ENCODE measurements at regions not wholly inside any gene's neighbourhood (a gene's known extent, or its start where the extent isn't known, plus 50 kb on each side); places are given as distances from the start of the nearest gene placed in this dataset.

DNA sequence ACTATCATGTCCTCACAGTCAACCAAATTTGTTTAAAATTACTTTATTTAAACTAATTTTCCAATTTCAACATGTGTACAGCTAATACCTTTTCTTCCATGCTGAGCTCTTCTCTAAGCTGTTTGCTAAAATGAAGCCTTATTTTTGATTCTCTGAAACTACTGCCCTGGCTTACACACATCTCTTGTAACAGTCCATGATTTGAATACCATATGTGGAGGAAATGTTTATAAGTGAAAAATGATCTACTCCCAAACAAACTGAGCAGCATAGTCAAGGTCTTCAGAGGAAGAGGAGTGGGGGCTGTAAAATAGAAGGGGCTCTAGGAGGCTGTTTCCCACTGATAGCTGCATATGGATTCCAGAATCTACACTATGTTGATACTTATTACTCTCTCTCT lies 188.7 kb downstream of the ANKRD50 start:
- no peak overlapping the region for H3K9ac ChIP-seq (ENCODE audit: low read length in 3 of 3)
- H3K9me3 ChIP-seq (ENCODE audit: control insufficient read depth in 2 of 3, insufficient read depth in 1 of 3, low read length in 3 of 3), result no peaks in the 10 kb centered on the region
- FAIRE-seq (no peak), DNase-seq (no peak)
- no peak overlapping the region for H3K27ac ChIP-seq (ENCODE audit: low read depth in 2 of 2, low read length in 2 of 2)
- no peaks in the 10 kb centered on the region for H3K27me3 ChIP-seq (ENCODE audit: control insufficient read depth, insufficient read depth, low read length)
- no peak overlapping the region for H3K4me3 ChIP-seq (ENCODE audit: low read length in 3 of 3)
- H3K4me1 ChIP-seq (ENCODE audit: control insufficient read depth in 2 of 3, insufficient read depth in 2 of 3, low read depth in 1 of 3, low read length in 3 of 3), result no peaks in the 10 kb centered on the region
- TF ChIP-seq, protein P1, sequence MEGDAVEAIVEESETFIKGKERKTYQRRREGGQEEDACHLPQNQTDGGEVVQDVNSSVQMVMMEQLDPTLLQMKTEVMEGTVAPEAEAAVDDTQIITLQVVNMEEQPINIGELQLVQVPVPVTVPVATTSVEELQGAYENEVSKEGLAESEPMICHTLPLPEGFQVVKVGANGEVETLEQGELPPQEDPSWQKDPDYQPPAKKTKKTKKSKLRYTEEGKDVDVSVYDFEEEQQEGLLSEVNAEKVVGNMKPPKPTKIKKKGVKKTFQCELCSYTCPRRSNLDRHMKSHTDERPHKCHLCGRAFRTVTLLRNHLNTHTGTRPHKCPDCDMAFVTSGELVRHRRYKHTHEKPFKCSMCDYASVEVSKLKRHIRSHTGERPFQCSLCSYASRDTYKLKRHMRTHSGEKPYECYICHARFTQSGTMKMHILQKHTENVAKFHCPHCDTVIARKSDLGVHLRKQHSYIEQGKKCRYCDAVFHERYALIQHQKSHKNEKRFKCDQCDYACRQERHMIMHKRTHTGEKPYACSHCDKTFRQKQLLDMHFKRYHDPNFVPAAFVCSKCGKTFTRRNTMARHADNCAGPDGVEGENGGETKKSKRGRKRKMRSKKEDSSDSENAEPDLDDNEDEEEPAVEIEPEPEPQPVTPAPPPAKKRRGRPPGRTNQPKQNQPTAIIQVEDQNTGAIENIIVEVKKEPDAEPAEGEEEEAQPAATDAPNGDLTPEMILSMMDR (IDR thresholded peaks at IDR 0.05; ENCODE audit: borderline replicate concordance, extremely low read depth, insufficient read depth), result no peak
- no peaks in the 10 kb centered on the region for H3K36me3 ChIP-seq (ENCODE audit: control insufficient read depth in 2 of 3, insufficient read depth in 3 of 3, low read length in 3 of 3)
- intact Hi-C loops (cut with DNase I), result no loop called here

DNA sequence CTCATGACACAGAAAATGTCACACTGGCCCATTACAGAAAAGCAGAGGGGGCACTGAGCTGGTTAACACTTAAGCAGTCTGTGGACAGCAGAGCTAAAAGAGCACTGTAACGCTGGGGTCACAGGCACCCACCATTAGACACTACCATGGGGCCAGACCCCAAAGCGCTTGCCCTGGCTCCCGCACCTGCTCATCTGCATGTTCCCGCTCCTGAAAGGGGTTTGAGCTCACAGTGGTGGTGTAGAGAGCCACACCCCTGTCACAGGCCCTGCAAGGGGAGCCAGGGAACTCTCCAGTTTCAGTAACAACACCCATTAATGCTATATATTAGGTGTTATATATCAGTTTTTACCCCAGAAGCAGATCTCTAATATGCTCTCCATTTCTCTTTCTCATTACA lies 187.0 kb downstream of the ANKRD50 start:
- no peak for FAIRE-seq
- Histone ChIP-seq H3K27ac (ENCODE audit: low read depth in 2 of 2, low read length in 2 of 2) (no peak overlapping the region), H3K4me3 (ENCODE audit: low read length in 3 of 3) (no peak overlapping the region), H3K4me1 (ENCODE audit: control insufficient read depth in 2 of 3, insufficient read depth in 2 of 3, low read depth in 1 of 3, low read length in 3 of 3) (no peaks in the 10 kb centered on the region), H3K36me3 (ENCODE audit: control insufficient read depth in 2 of 3, insufficient read depth in 3 of 3, low read length in 3 of 3) (no peaks in the 10 kb centered on the region), H3K9me3 (ENCODE audit: control insufficient read depth in 2 of 3, insufficient read depth in 1 of 3, low read length in 3 of 3) (no peaks in the 10 kb centered on the region), H3K27me3 (ENCODE audit: control insufficient read depth, insufficient read depth, low read length) (no peaks in the 10 kb centered on the region), H3K9ac (ENCODE audit: low read length in 3 of 3) (no peak overlapping the region)
- intact Hi-C loops (cut with DNase I), result no loop called here
- DNase-seq, result peak in 1 of 5 donors; percentile 40
- TF ChIP-seq, protein P1 (IDR thresholded peaks at IDR 0.05; ENCODE audit: borderline replicate concordance, extremely low read depth, insufficient read depth), result no peak

DNA sequence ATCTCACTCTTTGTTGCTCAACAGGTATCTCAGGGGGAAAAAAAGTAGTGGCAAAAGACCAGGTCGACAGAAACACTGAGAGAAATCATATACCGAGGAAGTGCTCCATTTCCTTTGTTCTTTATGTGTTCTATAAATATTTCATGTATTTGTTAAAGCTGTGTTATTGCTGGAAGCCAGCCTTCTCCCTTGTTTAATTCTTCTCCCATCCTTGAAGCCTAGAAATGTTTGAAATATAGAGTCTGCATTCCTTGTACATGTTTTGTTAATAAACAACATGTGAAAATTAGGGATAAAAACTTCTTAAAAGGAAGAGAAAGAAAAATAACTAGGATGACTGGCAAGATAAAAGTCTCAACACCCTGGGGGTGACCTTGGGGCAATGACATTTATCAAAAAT lies 186.2 kb downstream of the ANKRD50 start:
- H3K4me3 ChIP-seq (ENCODE audit: low read length in 3 of 3), result no peak overlapping the region
- no peak overlapping the region for H3K9ac ChIP-seq (ENCODE audit: low read length in 3 of 3)
- TF ChIP-seq, protein P1 (IDR thresholded peaks at IDR 0.05; ENCODE audit: borderline replicate concordance, extremely low read depth, insufficient read depth), result no peak
- peak in 1 of 5 donors; percentile 84 for DNase-seq
- no peaks in the 10 kb centered on the region for H3K36me3 ChIP-seq (ENCODE audit: control insufficient read depth in 2 of 3, insufficient read depth in 3 of 3, low read length in 3 of 3)
- no peak for FAIRE-seq
- no peaks in the 10 kb centered on the region for H3K27me3 ChIP-seq (ENCODE audit: control insufficient read depth, insufficient read depth, low read length)
- no peaks in the 10 kb centered on the region for H3K4me1 ChIP-seq (ENCODE audit: control insufficient read depth in 2 of 3, insufficient read depth in 2 of 3, low read depth in 1 of 3, low read length in 3 of 3)
- intact Hi-C loops (cut with DNase I), result no loop called here
- H3K9me3 ChIP-seq (ENCODE audit: control insufficient read depth in 2 of 3, insufficient read depth in 1 of 3, low read length in 3 of 3), result no peaks in the 10 kb centered on the region
- H3K27ac ChIP-seq (ENCODE audit: low read depth in 2 of 2, low read length in 2 of 2), result no peak overlapping the region

DNA sequence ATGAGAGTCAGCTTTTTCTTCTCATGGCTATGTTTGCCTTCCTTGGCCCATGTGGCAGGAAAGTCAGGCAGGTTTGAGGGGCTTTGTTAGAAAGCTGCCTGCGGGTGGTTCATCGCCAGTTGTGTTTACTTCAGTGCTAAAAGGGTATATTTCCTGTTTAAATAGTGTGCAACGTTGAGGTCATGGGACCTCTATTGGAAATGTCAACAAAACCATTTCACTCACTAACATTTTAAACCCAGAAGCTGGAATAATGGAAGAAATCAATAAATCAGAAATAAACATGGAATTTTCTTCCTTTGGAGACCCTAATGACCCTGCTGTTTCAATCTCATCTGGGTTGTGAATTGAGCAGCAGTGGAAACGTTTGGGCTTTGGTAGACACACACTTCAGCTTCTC lies 185.8 kb downstream of the ANKRD50 start:
- H3K9me3 ChIP-seq (ENCODE audit: control insufficient read depth in 2 of 3, insufficient read depth in 1 of 3, low read length in 3 of 3), result no peaks in the 10 kb centered on the region
- no peak overlapping the region for H3K9ac ChIP-seq (ENCODE audit: low read length in 3 of 3)
- no peaks in the 10 kb centered on the region for H3K4me1 ChIP-seq (ENCODE audit: control insufficient read depth in 2 of 3, insufficient read depth in 2 of 3, low read depth in 1 of 3, low read length in 3 of 3)
- no peaks in the 10 kb centered on the region for H3K27me3 ChIP-seq (ENCODE audit: control insufficient read depth, insufficient read depth, low read length)
- intact Hi-C loops (cut with DNase I), result no loop called here
- no peak for FAIRE-seq
- DNase-seq, result peak in 2 of 5 donors; percentile 32 to 74
- H3K36me3 ChIP-seq (ENCODE audit: control insufficient read depth in 2 of 3, insufficient read depth in 3 of 3, low read length in 3 of 3), result no peaks in the 10 kb centered on the region
- no peak overlapping the region for H3K27ac ChIP-seq (ENCODE audit: low read depth in 2 of 2, low read length in 2 of 2)
- no peak overlapping the region for H3K4me3 ChIP-seq (ENCODE audit: low read length in 3 of 3)
- TF ChIP-seq, protein P1 (IDR thresholded peaks at IDR 0.05; ENCODE audit: borderline replicate concordance, extremely low read depth, insufficient read depth), result no peak
